Right atrium auricular region (tissue), 2 donors: ENCODE measurements at regions not wholly inside any gene's neighbourhood (a gene's known extent, or its start where the extent isn't known, plus 50 kb on each side); places are given as distances from the start of the nearest gene placed in this dataset.
A peak's percentile ranks its signal among the peaks of the same experiment; 100 is the strongest.

Experiments used
- DNase-seq: peaks from one replicate; pipeline ENCODE4 v3.0.0-alpha.2; 2019; ENCODE audit warnings: low spot score
- H3K27ac ChIP-seq, 2 donors: fragments of 200-600 bp; sonication (generic); 1 replicate in 1 of 2; 2 replicates in 1 of 2; pipeline ENCODE4 v1.5.1; 2016 to 2019
- H3K27me3 ChIP-seq, 2 donors: fragments of 200-600 bp; sonication (generic); one replicate each; pipeline versions ENCODE4 v1.5.1 to v1.6.0; 2017 to 2019
- H3K36me3 ChIP-seq: fragments of 200-600 bp; sonication (generic); one replicate; pipeline ENCODE4 v1.5.1; 2016
- H3K4me1 ChIP-seq, 2 donors: fragments of 200-600 bp; sonication (generic); one replicate each; pipeline versions ENCODE4 v1.5.1 to v1.6.0; 2017 to 2019
- H3K4me3 ChIP-seq, 2 donors: fragments of 200-600 bp; sonication (generic); 1 replicate in 1 of 2; 2 replicates in 1 of 2; pipeline ENCODE4 v1.5.1; 2017 to 2019; ENCODE audit warnings: mild to moderate bottlenecking in 1 of 2, moderate library complexity in 1 of 2
- H3K9me3 ChIP-seq, 2 donors: fragments of 200-600 bp; sonication (generic); one replicate each; pipeline ENCODE4 v1.5.1; 2019
- CTCF ChIP-seq, 2 donors: fragments of 200-600 bp; sonication (generic); IDR thresholded peaks; one replicate each; pipeline ENCODE4 v1.5.1; 2019; ENCODE audit warnings: antibody characterized with exemption in 2 of 2

DNA sequence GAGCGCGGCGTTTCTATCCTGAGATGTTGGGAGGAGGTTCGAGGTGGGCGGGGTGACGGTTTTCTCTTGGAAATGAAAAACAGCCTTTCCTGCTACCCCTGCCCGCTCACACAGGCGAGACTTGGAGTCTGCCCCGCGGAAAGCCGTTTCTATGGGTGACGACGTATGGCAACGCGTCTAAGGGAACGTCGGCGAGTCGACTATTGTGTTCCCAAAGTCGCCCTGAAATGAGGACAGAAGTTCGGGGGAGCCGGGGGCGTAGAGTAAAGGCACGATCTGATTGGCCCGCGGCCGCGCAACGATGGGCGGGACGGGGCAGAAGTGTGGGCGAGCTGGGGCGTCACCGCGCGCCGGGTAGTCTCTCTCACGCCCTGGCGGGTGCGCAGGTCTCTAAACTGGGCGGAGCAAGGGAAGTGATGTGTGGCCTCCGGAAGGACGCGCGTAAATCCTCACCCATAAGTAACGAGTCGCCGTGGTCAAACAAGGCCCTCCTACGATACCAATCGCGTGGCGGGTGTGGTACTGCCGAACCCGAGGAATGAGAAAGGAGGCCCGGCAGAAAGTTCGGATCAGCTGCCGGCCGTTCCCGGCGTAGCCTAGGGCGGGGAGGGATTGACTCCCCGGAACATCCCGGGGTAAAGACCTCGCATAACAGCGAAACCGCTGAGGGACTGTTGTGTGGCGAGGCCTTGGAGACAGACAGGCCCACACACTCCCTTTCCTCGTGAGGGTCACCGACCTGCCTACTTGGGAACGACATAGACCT lies 89.6 kb downstream of the FAM161A start:
- Histone ChIP-seq H3K36me3 (no peaks in the 10 kb centered on the region), H3K27me3 (no peaks in the 10 kb centered on the region), H3K9me3 (peaks cover 0 to 4% of the 10 kb centered on the region in 2 donors), H3K27ac (peak overlapping the region; percentile 97 to 98), H3K4me1 (peaks cover 0 to 5% of the 10 kb centered on the region in 2 donors), H3K4me3 (peak overlapping the region; percentile 66 to 68)
- no peak for TF ChIP-seq CTCF (IDR thresholded peaks at IDR 0.05)
- DNase-seq, result peak; percentile 98

DNA sequence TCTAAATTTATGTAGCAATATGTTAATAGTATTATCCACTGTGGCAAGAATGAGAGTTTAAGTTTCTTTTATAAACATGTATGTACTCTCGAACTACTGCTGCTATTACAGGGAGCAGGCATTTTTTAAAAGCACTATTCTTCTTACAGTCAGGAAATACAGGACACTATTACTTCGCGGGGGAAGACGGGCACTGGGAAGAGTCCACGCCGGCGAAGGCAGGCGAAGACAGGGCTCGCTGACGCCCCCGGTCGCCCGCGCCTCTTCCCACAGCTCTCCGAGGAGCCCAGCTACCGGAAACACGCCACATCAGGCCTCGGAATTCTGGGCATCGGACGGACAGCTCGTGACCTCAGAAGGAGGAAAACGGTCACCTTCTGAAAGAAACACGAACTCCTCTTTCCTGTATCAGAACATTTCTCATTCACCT lies 90.2 kb downstream of the FAM161A start:
- Histone ChIP-seq H3K9me3 (peaks cover 0 to 4% of the 10 kb centered on the region in 2 donors), H3K36me3 (no peaks in the 10 kb centered on the region), H3K27ac (peak overlapping the region; percentile 97 to 98), H3K27me3 (no peaks in the 10 kb centered on the region), H3K4me3 (peak overlapping the region; percentile 66 to 68), H3K4me1 (peaks cover 0 to 5% of the 10 kb centered on the region in 2 donors)
- peak; percentile 90 for DNase-seq
- TF ChIP-seq CTCF (IDR thresholded peaks at IDR 0.05), result peak in 1 of 2 donors; percentile 37

DNA sequence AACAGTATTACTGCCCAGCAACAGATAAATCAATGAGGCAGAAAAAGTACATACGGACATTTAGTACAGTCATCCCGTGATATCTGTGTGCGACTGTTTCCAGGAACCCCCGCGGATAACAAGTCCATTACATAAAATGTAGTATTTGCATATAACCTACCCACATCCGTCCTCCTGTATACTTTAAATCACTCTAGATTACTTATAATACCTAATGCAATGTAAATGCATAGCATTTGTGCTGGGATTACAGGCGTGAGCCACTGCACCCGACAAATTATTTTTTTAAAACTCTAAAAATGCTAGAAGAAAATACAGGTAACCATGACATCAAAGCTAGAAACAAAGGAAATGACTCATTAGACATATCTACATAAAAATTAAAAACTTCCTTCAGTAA lies 91.6 kb downstream of the FAM161A start:
- no peaks in the 10 kb centered on the region for H3K36me3 ChIP-seq
- peaks cover 0 to 4% of the 10 kb centered on the region in 2 donors for H3K9me3 ChIP-seq
- H3K4me3 ChIP-seq, result no peak overlapping the region
- TF ChIP-seq CTCF (IDR thresholded peaks at IDR 0.05), result no peak
- no peak for DNase-seq
- H3K27me3 ChIP-seq, result no peaks in the 10 kb centered on the region
- peaks cover 0 to 5% of the 10 kb centered on the region in 2 donors for H3K4me1 ChIP-seq
- no peak overlapping the region for H3K27ac ChIP-seq

DNA sequence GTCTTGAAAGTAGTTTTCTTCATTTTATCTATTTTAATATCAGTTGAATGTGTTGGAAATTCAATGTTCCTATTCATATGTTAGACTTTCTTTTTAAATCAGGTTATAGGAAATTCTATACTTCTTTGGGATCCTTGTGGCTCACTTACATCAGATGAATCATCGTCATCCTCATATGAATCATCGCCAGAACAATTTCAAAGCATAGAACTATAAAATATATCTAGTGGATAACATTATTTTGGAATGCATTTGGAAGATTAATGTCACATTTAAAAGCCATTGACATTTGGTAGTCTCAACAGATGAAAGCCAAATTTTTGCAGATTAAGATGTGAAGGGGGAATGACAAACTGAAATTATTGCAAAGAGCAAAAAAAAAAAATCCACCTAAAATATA lies 94.1 kb downstream of the FAM161A start:
- no peak for TF ChIP-seq CTCF (IDR thresholded peaks at IDR 0.05)
- no peaks in the 10 kb centered on the region for H3K9me3 ChIP-seq
- DNase-seq, result no peak
- H3K4me3 ChIP-seq, result no peak overlapping the region
- H3K4me1 ChIP-seq, result peaks cover 0 to 5% of the 10 kb centered on the region in 2 donors
- no peaks in the 10 kb centered on the region for H3K36me3 ChIP-seq
- no peaks in the 10 kb centered on the region for H3K27me3 ChIP-seq
- no peak overlapping the region for H3K27ac ChIP-seq

DNA sequence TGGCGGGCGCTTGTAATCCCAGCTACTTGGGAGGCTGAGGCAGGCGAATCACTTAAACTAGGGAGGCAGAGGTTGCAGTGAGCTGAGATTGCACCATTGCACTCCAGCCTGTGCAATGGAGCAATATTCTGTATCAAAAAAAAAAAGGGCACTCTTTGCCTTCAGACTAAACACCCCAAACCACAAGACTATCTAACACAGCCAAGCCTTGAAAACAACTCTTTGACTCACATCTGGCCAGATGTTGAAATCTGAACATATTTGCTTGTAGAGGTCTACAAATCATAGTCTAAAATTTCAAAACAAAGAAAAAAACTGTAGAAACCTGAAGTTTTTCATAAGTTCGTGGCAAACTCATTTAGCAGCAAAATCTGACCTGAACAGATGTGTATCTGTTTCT lies 94.9 kb downstream of the FAM161A start:
- Histone ChIP-seq H3K9me3 (no peaks in the 10 kb centered on the region), H3K4me3 (no peak overlapping the region), H3K4me1 (peaks cover 0 to 5% of the 10 kb centered on the region in 2 donors), H3K27me3 (no peaks in the 10 kb centered on the region), H3K27ac (no peak overlapping the region), H3K36me3 (no peaks in the 10 kb centered on the region)
- no peak for DNase-seq
- TF ChIP-seq CTCF (IDR thresholded peaks at IDR 0.05), result no peak
